GM21526 (cell line): ENCODE measurements at regions not wholly inside any gene's neighbourhood (a gene's known extent, or its start where the extent isn't known, plus 50 kb on each side); places are given as distances from the start of the nearest gene placed in this dataset.

Experiments
- ATAC-seq: cut with Tn5 transposase; IDR thresholded peaks from one replicate; pipeline ENCODE4 v1.9.1; 2021; ENCODE audit warnings: moderate library complexity; ENCODE audit not compliant: unreplicated experiment, low FRiP score

DNA sequence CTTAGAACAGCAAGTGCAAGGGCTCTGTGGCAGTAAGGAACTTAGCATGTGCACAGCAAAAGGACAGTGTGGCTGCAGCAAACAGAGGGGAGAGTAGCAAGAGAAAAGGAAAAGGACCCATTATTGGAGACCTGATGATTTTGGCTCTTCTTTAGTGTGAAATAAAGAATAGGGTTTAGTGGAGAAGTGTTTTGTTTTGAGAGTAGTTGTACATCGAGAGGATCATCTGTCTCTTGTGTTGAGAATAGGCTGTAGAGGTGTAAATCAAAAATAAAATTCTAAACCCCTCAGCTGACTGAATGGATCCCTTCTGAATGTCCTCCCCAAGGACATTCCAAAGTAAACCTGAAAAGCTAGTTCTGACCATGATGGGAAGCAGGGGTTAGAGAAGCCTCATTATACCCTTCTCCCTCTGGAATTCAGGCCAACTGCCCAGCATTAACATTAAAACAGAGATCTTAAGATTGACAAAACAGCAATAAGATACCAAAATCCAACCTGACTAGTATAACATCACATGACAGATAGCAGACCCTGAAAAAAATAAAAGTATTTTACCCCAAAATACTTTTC, 73.6 kb upstream of the OBI1 start:
- no peak for ATAC-seq

DNA sequence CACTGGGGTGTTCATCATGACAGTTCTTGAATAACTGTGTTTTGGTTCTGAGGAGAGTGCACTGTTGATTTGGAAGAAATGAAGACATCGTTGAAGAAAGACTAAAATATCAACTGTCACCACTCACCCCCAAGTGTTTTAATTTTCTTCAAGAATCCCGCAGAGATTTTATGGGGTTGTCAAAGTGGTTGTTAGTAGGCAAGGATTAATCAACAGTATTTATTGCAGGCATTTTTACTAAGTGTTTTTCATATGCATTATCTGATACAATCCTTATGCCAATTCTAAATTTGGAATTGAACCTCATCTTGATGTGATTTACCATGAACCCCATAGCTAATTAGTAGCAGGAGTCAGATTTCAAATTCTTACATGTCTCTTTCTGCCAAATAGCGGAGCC, 63.7 kb upstream of the OBI1 start:
- no peak for ATAC-seq

DNA sequence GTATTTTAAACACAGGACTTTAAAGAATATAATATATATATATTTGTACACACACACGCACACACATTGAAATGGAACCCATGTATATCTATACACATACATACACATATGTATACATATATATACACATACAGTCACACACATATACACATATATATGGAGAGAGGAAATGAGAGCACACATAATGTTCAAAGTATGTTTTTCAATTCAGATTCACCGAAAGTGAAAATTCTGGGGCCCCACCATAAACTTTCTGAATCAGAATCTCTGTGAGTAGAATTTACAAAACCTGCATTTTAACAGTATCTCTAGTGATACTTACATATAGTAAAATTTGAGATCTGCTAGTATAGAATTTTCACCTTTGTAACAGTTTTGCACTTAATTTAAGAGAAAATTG, 60.4 kb upstream of the OBI1 start:
- ATAC-seq: peak; percentile 60

DNA sequence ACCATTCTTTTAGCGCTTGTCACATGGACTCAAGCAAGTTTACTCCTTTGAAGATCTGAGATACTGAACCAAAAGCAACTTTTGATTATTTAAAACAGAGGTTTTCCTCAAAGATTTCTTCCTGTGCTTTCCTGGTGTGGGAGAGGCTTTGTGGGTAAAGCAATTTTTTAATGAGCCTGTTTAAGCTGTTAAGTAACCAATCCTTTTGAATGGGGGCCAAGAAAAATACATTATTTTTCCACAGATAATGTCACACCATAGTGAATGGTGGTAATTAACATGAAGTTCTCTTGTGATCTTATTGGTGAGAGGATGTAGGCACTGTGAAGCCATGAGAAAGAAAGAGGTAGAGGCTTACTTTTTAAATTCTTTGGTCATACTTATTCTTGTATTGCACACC, 55.8 kb upstream of the OBI1 start:
- no peak for ATAC-seq

DNA sequence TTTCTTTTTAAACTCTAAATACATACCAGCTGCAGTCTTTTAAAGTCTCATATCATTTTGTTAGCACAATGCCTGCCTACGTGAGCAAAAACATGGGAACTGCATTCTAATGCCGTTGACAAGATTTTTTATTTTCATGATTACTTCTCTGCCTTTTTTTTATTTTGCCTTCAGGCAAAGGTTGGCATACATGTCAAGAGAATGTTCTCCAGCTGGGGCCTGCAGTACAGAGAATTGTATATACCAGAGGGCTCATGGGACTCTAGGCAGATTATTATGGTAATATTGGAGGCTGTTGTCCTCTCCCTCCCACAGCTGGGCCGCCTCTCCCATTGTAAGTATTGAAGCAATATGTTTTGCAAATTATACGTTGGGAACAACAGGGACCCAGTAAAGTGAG, 53.9 kb upstream of the OBI1 start:
- no peak for ATAC-seq

DNA sequence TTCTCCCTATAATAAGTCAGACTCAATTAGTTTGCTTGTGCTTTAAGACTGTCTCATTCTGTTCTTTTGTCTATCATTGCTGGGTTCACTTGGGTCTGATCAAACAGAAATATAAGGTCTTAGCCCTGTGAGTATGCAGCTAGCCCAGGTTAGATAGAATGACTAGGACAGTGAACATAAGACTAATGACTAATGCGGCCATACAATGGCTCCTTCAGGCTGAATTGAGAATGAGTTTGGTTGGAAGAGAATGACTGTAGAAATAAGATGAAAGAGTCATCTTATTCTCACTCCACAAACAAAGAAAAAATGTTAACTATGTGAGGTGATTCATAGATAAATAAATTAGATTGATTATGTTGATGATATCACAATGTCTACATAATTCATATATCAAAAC, 50.1 kb upstream of the OBI1 start:
- no peak for ATAC-seq
